ENCODE measurements at regions not wholly inside any gene's neighbourhood (a gene's known extent, or its start where the extent isn't known, plus 50 kb on each side); places are given as distances from the start of the nearest gene placed in this dataset.

- no peak for TF ChIP-seq CEBPB (IDR thresholded peaks at IDR 0.05; ENCODE audit: low read depth)
- no peak for TF ChIP-seq MAX (IDR thresholded peaks at IDR 0.05)
- no peak for TF ChIP-seq CTCF (IDR thresholded peaks at IDR 0.05 in 2 of 3, conservative IDR thresholded peaks at IDR 0.05 in 1 of 3; ENCODE audit: borderline replicate concordance in 1 of 3, insufficient read depth in 1 of 3, low read depth in 2 of 3, low read length in 2 of 3)
- no peak for TF ChIP-seq ZBTB33 (IDR thresholded peaks at IDR 0.05; ENCODE audit: extremely low read depth, insufficient replicate concordance, low read length)
- no peak for TF ChIP-seq POLR2A (IDR thresholded peaks at IDR 0.05; ENCODE audit: borderline replicate concordance, extremely low read depth, insufficient read depth, insufficient read length)
- TF ChIP-seq EZH2phosphoT487 (IDR thresholded peaks at IDR 0.05; ENCODE audit: borderline replicate concordance): no peak
- no peak for TF ChIP-seq ATF3 (IDR thresholded peaks at IDR 0.05)
- TF ChIP-seq FOSL1 (IDR thresholded peaks at IDR 0.05; ENCODE audit: low read depth): no peak
- TF ChIP-seq SRF (IDR thresholded peaks at IDR 0.05; ENCODE audit: low read depth): no peak
- no peak for TF ChIP-seq REST (IDR thresholded peaks at IDR 0.05; ENCODE audit: low read depth)
- TF ChIP-seq EZH2 (IDR thresholded peaks at IDR 0.05): no peak
- no peak for TF ChIP-seq ELF1 (IDR thresholded peaks at IDR 0.05; ENCODE audit: borderline replicate concordance, low read depth)
Measured at GRCh38 chr4:179625406-179625805, 2183.2 kb upstream of the AGA start.

Measured in HCT116 (cell line).